HEK293T (cell line): ENCODE measurements at regions not wholly inside any gene's neighbourhood (a gene's known extent, or its start where the extent isn't known, plus 50 kb on each side); places are given as distances from the start of the nearest gene placed in this dataset.
"Not testable (repeated sequence)": the region's sequence is repeated elsewhere in the genome, so short reads cannot be mapped to it uniquely, and the experiment has no call there.

Experiments
- CTCF ChIA-PET: fragments of 350-600 bp; formaldehyde crosslinking; extraction: SDS; loops from one replicate; lab custom pipeline; 2021; ENCODE audit warnings: antibody characterized with exemption, inconsistent platforms; lab: Yijun Ruan, JAX
- POLR2A ChIA-PET: fragments of 350-600 bp; formaldehyde crosslinking; extraction: SDS; loops from one replicate; lab custom pipeline; 2020; ENCODE audit warnings: antibody characterized with exemption, inconsistent platforms; lab: Yijun Ruan, JAX
- DNase-seq: peaks from one replicate; pipeline ENCODE4 v3.0.0; 2012; ENCODE audit warnings: mixed read lengths; ENCODE audit errors: extremely low spot score
- ARNT ChIP-seq: fragments of 450-650 bp; IDR thresholded peaks from 2 replicates; pipeline ENCODE4 v1.6.1; 2017; ENCODE audit warnings: mild to moderate bottlenecking
- BHLHE40 ChIP-seq: fragments of 450-650 bp; IDR thresholded peaks from 2 replicates; pipeline ENCODE4 v1.6.1; 2016; ENCODE audit warnings: mild to moderate bottlenecking, moderate library complexity, borderline replicate concordance
- CTBP1 ChIP-seq: fragments of 450-650 bp; IDR thresholded peaks from 2 replicates; pipeline ENCODE4 v1.6.1; 2016; ENCODE audit warnings: borderline replicate concordance
- ELF4 ChIP-seq: fragments of 450-650 bp; IDR thresholded peaks from 2 replicates; pipeline ENCODE4 v1.6.1; 2017; ENCODE audit warnings: antibody characterized with exemption
- FOXA1 ChIP-seq: fragments of 450-650 bp; IDR thresholded peaks from 2 replicates; pipeline ENCODE4 v1.6.1; 2016; ENCODE audit warnings: mild to moderate bottlenecking
- FOXK2 ChIP-seq: fragments of 450-650 bp; IDR thresholded peaks from 2 replicates; pipeline ENCODE4 v1.6.1; 2016; ENCODE audit warnings: mild to moderate bottlenecking
- FOXM1 ChIP-seq: fragments of 450-650 bp; IDR thresholded peaks from 2 replicates; pipeline ENCODE4 v1.6.1; 2017; ENCODE audit warnings: mild to moderate bottlenecking, borderline replicate concordance
- HDGF ChIP-seq: fragments of 450-650 bp; IDR thresholded peaks from 2 replicates; pipeline ENCODE4 v1.6.1; 2017; ENCODE audit warnings: antibody characterized with exemption, borderline replicate concordance
- L3MBTL2 ChIP-seq: fragments of 450-650 bp; conservative IDR thresholded peaks from 2 replicates; pipeline ENCODE4 v1.6.1; 2016; ENCODE audit warnings: mild to moderate bottlenecking
- LEF1 ChIP-seq: fragments of 450-650 bp; IDR thresholded peaks from 2 replicates; pipeline ENCODE4 v1.6.1; 2017; ENCODE audit warnings: mild to moderate bottlenecking, borderline replicate concordance
- NFRKB ChIP-seq: fragments of 450-650 bp; IDR thresholded peaks from 2 replicates; pipeline ENCODE4 v1.6.1; 2016; ENCODE audit warnings: mild to moderate bottlenecking, moderate library complexity
- SP1 ChIP-seq: fragments of 450-650 bp; IDR thresholded peaks from 2 replicates; pipeline ENCODE4 v1.6.1; 2017
- SUZ12 ChIP-seq: fragments of 450-650 bp; IDR thresholded peaks from 2 replicates; pipeline ENCODE4 v1.6.1; 2016; ENCODE audit warnings: mild to moderate bottlenecking
- TARDBP ChIP-seq: fragments of 450-650 bp; IDR thresholded peaks from 2 replicates; pipeline ENCODE4 v1.6.1; 2016
- ZNF384 ChIP-seq: fragments of 450-650 bp; IDR thresholded peaks from 2 replicates; pipeline ENCODE4 v1.6.1; 2016
- TF ChIP-seq, protein P1 (sequence below): fragments of 450-650 bp; IDR thresholded peaks from 2 replicates; pipeline ENCODE4 v1.6.1; 2016

DNA sequence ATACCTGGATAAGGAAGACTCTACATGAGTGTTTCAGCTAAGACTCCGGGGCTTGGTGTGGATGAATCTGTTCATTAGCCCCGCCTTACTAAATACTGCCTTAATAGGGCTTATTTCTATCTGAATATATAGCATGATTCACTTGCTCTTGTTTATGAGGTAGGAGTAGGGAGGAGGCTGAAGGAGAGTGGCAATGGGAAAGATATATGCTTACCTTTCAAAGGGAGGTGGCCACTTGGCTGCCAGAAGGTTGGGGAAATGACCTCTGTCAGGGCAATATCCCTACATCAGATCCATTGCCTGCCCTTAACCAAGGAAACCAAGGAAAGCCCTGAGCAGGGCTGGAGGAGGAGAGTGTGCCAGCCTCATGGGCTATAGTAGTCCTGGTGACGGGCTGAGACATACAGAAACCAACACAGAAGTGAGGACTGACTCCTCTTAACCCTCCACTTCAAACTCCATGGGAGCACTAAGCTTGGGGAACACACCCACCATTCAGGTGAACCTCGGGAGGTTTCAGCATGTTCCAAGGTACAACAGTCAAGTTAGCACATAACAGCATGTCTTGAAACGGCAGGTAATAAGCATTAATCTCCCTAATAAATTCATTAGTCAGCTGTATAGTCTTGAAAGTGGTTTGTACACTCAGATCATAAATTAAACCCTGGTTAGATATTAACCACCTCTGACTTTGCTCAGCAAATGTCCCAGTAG, 80.1 kb downstream of the EOMES start:
- DNase-seq = no peak
- TF ChIP-seq ZNF384 (no peak), NFRKB (no peak), FOXM1 (no peak), FOXK2 (no peak), ELF4 (no peak), ARNT (no peak), CTBP1 (no peak), FOXA1 (no peak), L3MBTL2 (no peak), TARDBP (no peak)
- TF ChIP-seq, protein P1, sequence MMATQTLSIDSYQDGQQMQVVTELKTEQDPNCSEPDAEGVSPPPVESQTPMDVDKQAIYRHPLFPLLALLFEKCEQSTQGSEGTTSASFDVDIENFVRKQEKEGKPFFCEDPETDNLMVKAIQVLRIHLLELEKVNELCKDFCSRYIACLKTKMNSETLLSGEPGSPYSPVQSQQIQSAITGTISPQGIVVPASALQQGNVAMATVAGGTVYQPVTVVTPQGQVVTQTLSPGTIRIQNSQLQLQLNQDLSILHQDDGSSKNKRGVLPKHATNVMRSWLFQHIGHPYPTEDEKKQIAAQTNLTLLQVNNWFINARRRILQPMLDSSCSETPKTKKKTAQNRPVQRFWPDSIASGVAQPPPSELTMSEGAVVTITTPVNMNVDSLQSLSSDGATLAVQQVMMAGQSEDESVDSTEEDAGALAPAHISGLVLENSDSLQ = no peak
- ChIA-PET POLR2A (interaction anchor here (1.0 kb wide), 1 partner anchor 9 kb away, joined by 4 read pairs; no protein-coding TSS in a partner anchor), CTCF (no interaction called here)

DNA sequence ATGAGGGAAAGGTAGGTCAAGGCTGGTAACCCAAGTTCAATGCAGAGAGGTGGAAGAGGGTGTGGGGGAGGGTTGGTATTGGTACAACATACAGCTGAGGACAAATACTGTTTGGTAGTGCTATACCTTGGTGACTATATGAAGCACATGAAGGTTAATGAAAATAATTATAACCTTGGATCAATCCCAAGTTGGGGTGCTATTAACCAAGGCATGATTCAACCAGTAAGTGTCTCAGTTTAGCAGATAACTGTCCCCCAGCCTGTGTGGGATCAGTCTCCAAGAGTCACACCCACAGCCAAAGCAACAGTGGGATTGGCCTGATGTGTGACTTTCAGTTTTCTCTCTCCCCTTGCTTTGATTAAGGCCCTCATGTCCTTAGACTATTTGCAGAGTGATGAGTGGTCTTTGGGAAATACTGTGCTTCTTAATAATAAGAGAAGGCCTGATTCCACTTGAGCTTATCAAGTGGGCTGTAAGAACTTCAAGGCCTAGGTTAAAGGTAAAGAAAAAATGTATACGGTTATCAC, 80.8 kb downstream of the EOMES start:
- POLR2A ChIA-PET = interaction anchor here (1.0 kb wide), 1 partner anchor 8 kb away, joined by 4 read pairs; no protein-coding TSS in a partner anchor
- CTCF ChIA-PET = no interaction called here
- DNase-seq = no peak
- no peak for TF ChIP-seq BHLHE40
- TF ChIP-seq L3MBTL2 = no peak
- no peak for TF ChIP-seq LEF1
- TF ChIP-seq, protein P1 = no peak
- TF ChIP-seq ARNT = no peak
- TF ChIP-seq FOXA1 = no peak
- TF ChIP-seq SUZ12 = no peak

DNA sequence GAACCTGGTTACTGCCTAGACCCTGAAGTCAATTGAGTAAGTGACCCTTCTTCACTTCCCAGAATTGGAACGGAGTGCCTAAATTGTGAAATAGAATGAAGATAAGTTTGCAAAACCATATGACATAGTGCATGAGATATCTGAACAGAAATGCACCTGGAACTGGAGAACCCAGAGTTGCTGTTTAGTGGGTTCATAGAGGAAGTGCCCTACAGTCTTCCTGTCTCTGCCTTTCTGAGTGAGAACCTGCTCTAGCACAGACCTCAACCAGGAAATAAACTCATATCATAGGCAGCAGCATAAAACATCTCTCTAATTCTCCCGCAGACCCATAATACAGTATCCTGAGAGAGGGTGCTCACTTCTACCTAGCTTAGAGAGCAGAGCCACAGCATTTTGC, 82.9 kb downstream of the EOMES start:
- no peak for DNase-seq
- ChIA-PET CTCF (no interaction called here), POLR2A (no interaction called here)
- TF ChIP-seq BHLHE40 (no peak), FOXK2 (no peak), FOXA1 (no peak)

DNA sequence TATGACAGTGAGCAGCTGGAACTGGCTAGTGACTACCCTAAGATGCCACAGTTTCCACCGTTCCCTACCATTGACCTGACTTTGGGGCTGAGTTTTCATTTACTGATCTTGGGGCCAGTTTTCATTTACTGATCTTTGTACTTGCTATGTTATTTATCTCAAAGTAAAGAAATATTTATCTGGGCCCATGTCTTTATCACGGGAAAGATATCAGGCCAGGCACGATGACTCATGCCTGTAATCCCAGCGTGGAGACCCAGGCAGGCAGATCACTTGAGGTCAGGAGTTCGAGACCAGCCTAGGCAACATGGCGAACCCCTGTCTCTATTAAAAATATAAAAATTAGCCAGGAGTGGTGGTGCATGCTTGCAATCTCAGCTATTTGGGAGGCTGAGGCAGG, 83.5 kb downstream of the EOMES start:
- ChIA-PET CTCF (no interaction called here), POLR2A (no interaction called here)
- TF ChIP-seq ZNF384 = no peak
- TF ChIP-seq NFRKB = no peak
- TF ChIP-seq, protein P1 = no peak
- no peak for TF ChIP-seq ARNT
- no peak for TF ChIP-seq FOXK2
- TF ChIP-seq CTBP1 = no peak
- no peak for DNase-seq

DNA sequence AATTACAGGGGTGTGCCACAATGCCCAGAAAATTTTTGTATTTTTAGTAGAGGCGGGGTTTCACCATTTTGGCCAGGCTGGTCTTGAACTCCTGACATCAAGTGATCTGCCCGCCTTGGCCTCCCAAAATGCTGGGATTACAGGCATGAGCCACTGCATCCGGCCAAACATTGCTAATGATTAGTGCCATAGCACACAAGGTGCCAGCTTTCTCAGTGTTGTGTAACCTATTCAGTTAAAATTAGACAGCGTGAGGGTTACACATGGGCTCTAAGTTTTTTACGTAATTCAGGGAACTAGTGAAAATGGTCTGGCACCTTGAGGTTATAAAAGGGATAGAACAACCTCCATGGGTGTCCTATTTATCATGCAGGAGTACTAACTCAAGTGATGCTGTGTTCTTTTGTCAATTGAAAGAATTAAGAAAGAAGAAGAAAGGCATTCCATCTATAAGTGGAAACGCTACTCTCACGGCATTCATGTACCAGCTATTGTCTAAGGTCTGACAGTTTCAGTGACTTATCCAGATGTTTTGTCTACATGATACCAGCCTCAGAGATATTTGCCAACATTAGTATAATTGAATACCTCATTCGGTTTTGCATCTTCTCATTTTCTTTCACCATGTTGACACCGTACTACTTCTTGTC, 84.7 kb downstream of the EOMES start:
- ChIA-PET CTCF (no interaction called here), POLR2A (no interaction called here)
- TF ChIP-seq FOXM1 = no peak
- no peak for TF ChIP-seq CTBP1
- TF ChIP-seq ZNF384 = no peak
- no peak for TF ChIP-seq HDGF
- TF ChIP-seq, protein P1 = no peak
- TF ChIP-seq BHLHE40 = no peak
- no peak for TF ChIP-seq ARNT
- TF ChIP-seq FOXK2 = no peak
- TF ChIP-seq LEF1 = no peak
- no peak for TF ChIP-seq NFRKB
- TF ChIP-seq SP1 = no peak
- no peak for TF ChIP-seq FOXA1
- TF ChIP-seq TARDBP = no peak
- DNase-seq = no peak

DNA sequence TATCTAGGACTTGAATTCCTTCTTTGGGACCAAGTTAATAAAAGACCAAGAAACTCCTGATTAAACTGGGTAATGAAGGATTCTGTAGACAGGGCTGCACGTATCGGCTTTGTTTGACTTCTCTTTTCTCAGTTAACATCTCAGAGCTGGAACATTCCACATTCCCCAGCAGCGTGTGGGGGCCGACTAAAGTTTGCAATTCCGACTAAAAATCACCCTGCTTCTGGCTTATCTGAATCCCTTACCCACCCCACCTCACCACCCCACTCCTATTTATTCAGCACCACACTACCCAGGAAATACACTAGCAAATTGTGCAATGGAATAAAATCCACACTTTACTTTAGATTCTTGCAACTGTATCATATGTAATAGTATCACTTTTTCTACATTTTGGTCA, 87.1 kb downstream of the EOMES start:
- POLR2A ChIA-PET, DNase-seq, CTCF ChIA-PET: not testable (repeated sequence)
